AG04449 (cell line): ENCODE measurements at regions not wholly inside any gene's neighbourhood (a gene's known extent, or its start where the extent isn't known, plus 50 kb on each side); places are given as distances from the start of the nearest gene placed in this dataset.
"Not testable (repeated sequence)": the region's sequence is repeated elsewhere in the genome, so short reads cannot be mapped to it uniquely, and the experiment has no call there.

Source experiments
- CTCF ChIA-PET: fragments of 350-600 bp; formaldehyde crosslinking; extraction: SDS; loops from one replicate; lab custom pipeline; 2021; ENCODE audit warnings: antibody characterized with exemption; lab: Yijun Ruan, JAX
- POLR2A ChIA-PET: fragments of 400-600, 350-600 bp; formaldehyde crosslinking; extraction: SDS; loops from one replicate; lab custom pipeline; 2020; ENCODE audit warnings: antibody characterized with exemption, inconsistent platforms; lab: Yijun Ruan, JAX
- DNase-seq: peaks from one replicate; pipeline ENCODE4 v3.0.0-alpha.2; 2010; ENCODE audit warnings: low read depth, low spot score
- H3K4me3 ChIP-seq: 2 replicates; pipeline ENCODE4 v1.5.1; 2011; ENCODE audit warnings: low read depth, mild to moderate bottlenecking, control low read depth, low read length
- TF ChIP-seq, protein P1 (sequence below): IDR thresholded peaks from one replicate; pipeline ENCODE4 v1.5.1; 2011; ENCODE audit warnings: mild to moderate bottlenecking, moderate library complexity, low read length, control low read depth, inconsistent platforms; ENCODE audit not compliant: insufficient read depth; ENCODE audit errors: missing control alignments

DNA sequence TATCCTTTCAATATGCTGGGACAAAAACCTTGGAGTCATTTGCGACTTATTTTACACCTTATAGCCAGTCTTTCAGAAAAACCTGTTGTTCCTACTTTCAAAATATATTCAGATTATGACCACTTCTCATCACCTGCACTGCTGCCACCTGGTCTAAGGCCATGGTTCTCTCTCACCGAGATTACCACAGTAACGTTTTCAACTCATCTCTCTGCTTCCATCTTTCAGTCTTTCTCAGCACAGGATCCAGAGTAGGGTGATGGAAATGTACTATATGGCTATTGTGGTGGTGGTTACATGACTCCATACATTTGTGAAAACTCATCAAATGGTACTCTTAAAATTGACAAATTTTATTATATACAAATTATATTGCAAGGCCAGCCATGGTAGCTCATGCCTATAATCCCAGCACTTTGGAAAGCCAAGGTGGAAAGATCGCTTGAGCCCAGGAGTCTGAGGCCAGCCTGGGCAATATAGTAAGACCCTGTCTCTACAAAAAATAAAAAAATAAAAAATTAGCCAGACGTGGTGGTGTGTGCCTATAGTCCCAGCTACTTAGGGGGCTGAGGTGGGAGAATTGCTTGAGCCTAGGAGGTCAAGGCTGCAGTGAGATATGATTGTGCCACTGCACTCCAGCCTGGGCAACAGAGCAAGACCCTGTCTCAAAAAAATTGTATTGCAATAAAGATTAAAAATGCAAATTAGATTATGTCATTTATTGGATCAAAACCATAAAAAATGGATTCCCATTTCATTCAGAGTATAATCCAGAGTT, 120.9 kb upstream of the PPP2R5A start:
- ChIA-PET POLR2A (no interaction called here), CTCF (interaction anchor here (1.0 kb wide), 1 partner anchor 93 kb away, joined by 3 read pairs; no protein-coding TSS in a partner anchor)
- TF ChIP-seq, protein P1, sequence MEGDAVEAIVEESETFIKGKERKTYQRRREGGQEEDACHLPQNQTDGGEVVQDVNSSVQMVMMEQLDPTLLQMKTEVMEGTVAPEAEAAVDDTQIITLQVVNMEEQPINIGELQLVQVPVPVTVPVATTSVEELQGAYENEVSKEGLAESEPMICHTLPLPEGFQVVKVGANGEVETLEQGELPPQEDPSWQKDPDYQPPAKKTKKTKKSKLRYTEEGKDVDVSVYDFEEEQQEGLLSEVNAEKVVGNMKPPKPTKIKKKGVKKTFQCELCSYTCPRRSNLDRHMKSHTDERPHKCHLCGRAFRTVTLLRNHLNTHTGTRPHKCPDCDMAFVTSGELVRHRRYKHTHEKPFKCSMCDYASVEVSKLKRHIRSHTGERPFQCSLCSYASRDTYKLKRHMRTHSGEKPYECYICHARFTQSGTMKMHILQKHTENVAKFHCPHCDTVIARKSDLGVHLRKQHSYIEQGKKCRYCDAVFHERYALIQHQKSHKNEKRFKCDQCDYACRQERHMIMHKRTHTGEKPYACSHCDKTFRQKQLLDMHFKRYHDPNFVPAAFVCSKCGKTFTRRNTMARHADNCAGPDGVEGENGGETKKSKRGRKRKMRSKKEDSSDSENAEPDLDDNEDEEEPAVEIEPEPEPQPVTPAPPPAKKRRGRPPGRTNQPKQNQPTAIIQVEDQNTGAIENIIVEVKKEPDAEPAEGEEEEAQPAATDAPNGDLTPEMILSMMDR: no peak
- no peak for DNase-seq
- H3K4me3 ChIP-seq: no peak overlapping the region

DNA sequence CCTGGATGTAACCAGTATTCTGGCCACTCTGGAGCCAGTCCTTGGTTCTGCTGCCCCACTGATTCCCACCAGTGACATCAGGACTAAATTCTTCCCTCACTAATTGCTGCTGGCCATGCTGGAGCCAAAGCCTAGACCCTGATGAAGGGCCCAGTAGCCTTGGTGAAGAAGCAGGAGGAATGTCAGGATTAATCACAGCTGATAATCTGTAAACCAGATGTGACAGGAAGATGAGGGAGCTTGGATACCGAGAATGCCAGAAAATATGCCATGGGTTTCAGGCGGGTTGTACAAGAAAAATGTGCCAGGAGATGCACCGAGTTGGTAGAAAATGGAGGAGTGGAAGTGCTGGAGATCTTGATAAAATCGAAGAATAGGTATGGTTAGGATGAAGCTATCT, 119.0 kb upstream of the PPP2R5A start:
- POLR2A ChIA-PET: no interaction called here
- CTCF ChIA-PET: interaction anchor here (0.9 kb wide), 1 partner anchor 13 kb away, joined by 3 read pairs; no protein-coding TSS in a partner anchor
- TF ChIP-seq, protein P1: no peak
- no peak overlapping the region for H3K4me3 ChIP-seq
- no peak for DNase-seq

DNA sequence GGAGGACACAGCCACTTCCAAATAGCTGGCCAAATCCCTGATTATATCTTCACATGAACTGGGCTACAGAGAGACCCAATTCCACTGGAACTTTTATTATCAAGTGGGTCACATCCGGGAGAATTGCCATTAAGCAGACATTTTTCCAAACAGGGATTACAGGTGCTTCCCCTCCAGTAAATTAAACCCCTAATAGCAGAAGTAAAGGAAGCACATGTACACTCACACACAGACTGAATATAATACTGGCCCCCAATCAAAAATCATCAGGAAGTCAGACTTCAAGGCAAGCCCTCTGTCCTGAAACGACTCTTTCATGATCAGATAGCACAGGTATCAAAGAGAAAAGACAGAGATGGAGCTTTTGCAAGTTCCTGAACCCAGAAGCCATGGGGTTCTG, 118.6 kb upstream of the PPP2R5A start:
- CTCF ChIA-PET: interaction anchor here (0.9 kb wide), 1 partner anchor 12 kb away, joined by 3 read pairs; no protein-coding TSS in a partner anchor
- no peak overlapping the region for H3K4me3 ChIP-seq
- TF ChIP-seq, protein P1: no peak
- POLR2A ChIA-PET: no interaction called here
- no peak for DNase-seq

DNA sequence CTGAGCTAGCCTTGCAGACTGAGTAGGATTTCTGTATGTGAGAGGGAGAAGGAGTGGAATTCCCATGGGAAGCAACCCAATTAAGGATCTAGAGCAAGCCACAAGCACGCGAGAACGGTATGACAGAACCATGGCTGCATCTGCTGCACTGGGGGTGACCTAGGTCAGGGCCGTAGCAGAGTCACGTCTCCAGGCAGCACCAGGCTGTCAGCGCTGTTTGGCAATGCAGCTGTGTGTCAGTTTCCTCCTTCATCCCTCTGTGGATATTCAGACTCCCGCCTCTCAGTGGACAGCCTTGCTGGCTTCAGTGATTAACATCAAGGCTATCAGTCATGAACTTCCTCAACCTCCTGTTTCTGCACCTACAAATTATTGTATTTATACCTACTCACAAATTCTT, 118.1 kb upstream of the PPP2R5A start:
- POLR2A ChIA-PET: no interaction called here
- TF ChIP-seq, protein P1: no peak
- H3K4me3 ChIP-seq: no peak overlapping the region
- peak; percentile 72 for DNase-seq
- CTCF ChIA-PET: interaction anchor here (0.9 kb wide), 1 partner anchor 12 kb away, joined by 3 read pairs; no protein-coding TSS in a partner anchor

DNA sequence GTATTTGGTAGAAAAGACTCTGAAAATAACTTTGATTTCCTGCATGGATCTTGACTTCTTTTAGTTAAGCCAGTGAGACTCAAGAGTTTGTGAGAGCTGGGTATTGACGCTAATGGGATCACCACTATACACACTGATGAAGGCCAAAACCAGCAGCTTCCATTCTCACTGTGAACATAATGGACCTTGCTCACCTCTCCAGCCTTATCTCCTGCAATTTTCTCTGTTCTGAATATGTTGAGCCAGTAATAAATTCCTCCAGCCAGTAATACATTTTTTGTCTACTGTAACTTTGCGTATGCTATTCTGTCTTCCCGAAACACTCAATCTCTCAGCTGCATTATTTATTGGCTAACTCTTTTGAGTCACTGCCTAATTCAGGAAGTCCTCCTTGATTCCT, 111.6 kb upstream of the PPP2R5A start:
- H3K4me3 ChIP-seq: no peak overlapping the region
- TF ChIP-seq, protein P1: no peak
- ChIA-PET CTCF (interaction anchor here (1.2 kb wide), 1 partner anchor 12 kb away, joined by 3 read pairs; no protein-coding TSS in a partner anchor), POLR2A (no interaction called here)
- no peak for DNase-seq

DNA sequence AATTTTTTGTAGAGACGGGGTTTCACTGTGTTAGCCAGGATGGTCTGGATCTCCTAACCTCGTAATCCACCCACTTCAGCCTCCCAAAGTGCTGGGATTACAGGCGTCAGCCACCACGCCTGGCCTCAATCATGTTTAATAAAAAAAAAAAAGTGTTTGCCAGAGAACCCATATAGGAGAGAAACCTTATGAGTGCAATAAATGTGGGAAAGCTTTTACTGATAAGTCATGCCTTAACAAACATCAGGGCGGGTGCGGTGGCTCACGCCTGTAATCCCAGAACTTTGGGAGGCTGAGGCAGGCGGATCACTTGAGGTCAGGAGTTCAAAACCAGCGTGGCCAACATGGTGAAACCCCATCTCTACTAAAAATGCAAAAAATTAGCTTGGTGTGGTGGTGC, 110.9 kb upstream of the PPP2R5A start:
- CTCF ChIA-PET: interaction anchor here (1.2 kb wide), 1 partner anchor 13 kb away, joined by 3 read pairs; no protein-coding TSS in a partner anchor
- POLR2A ChIA-PET, DNase-seq, H3K4me3 ChIP-seq: not testable (repeated sequence)
